PC-3 (cell line): ENCODE measurements at regions not wholly inside any gene's neighbourhood (a gene's known extent, or its start where the extent isn't known, plus 50 kb on each side); places are given as distances from the start of the nearest gene placed in this dataset.

Source experiments
- CTCF ChIP-seq: fragments of 300-600 bp; sonication (generic); conservative IDR thresholded peaks from 2 replicates; pipeline ENCODE4 v1.5.1; 2017; ENCODE audit warnings: antibody characterized with exemption, low read depth, mild to moderate bottlenecking, low read length
- EZH2 ChIP-seq: fragments of 300-600 bp; sonication (generic); IDR thresholded peaks from one replicate; pipeline ENCODE4 v1.6.1; 2017; ENCODE audit warnings: antibody characterized with exemption, mild to moderate bottlenecking, low read length; ENCODE audit not compliant: unreplicated experiment

GRCh38 chr18:55777666-55778304 lies 189.8 kb upstream of the TCF4 start:
- TF ChIP-seq EZH2: no peak
- no peak for TF ChIP-seq CTCF
